Psoas muscle (tissue), 7 donors: ENCODE measurements at regions not wholly inside any gene's neighbourhood (a gene's known extent, or its start where the extent isn't known, plus 50 kb on each side); places are given as distances from the start of the nearest gene placed in this dataset.

Experiments
- ATAC-seq, 4 donors: fragments of 200-7000 bp; cut with Tn5 transposase; one replicate each; pipeline ENCODE4 v1.9.1; 2020; ENCODE audit warnings: moderate library complexity in 3 of 4, mild to moderate bottlenecking in 2 of 4
- DNase-seq, 2 donors: peaks; one replicate each; pipeline ENCODE4 v3.0.0-alpha.2; 2020
- H3K27ac ChIP-seq: fragments of 200-600 bp; one replicate; pipeline ENCODE4 v1.8.0; 2022
- H3K27me3 ChIP-seq, 3 donors: fragments of 200-600 bp in 1 of 3; one replicate each; pipeline versions ENCODE4 v1.6.1 to v1.8.0; 2013 to 2022; ENCODE audit warnings: low read length in 2 of 3, mild to moderate bottlenecking in 2 of 3, moderate library complexity in 1 of 3; ENCODE audit not compliant: insufficient read depth in 3 of 3
- H3K36me3 ChIP-seq, 2 donors: fragments of 200-600 bp in 1 of 2; one replicate each; pipeline versions ENCODE4 v1.6.1 to v1.8.0; 2013 to 2022; ENCODE audit warnings: low read depth in 1 of 2, mild to moderate bottlenecking in 1 of 2, moderate library complexity in 1 of 2; ENCODE audit not compliant: insufficient read depth in 1 of 2
- H3K4me1 ChIP-seq: fragments of 200-600 bp; one replicate; pipeline ENCODE4 v1.8.0; 2022
- H3K4me3 ChIP-seq: fragments of 200-600 bp; one replicate; pipeline ENCODE4 v1.8.0; 2022; ENCODE audit warnings: mild to moderate bottlenecking
- H3K9me3 ChIP-seq: fragments of 200-600 bp; one replicate; pipeline ENCODE4 v1.8.0; 2022
- WGBS, 3 donors: extraction: QIAGEN DNeasy Blood & Tissue Kit; methylation state at CpG; one replicate each; pipeline versions ENCODE4 v1.1.6 to v1.1.7; 2013; 5-methylcytosine and 5-hydroxymethylcytosine counted together
- intact Hi-C, 2 donors: fragments of 100-400 bp; cut with DNase I; formaldehyde crosslinking; loops; one replicate each; pipeline versions ENCODE4 v1.11.0 to v1.14.2; 2022
- TF ChIP-seq, protein P1 (sequence below): fragments of 200-600 bp; IDR thresholded peaks from one replicate; pipeline ENCODE4 v1.8.0; 2022; ENCODE audit warnings: antibody characterized with exemption
- donor health status: healthy with polysubstance abuse.
- donor health status: DM: no; HTN: no; CAD: no; lungs with moderate emphysema.
- donor health status: Bipolar disorder and iron deficiency.
- donor health status: healthy.
- donor health status: DM: yes; HTN: yes; CAD: no.
- donor health status: DM: no; HTN: no; CAD: no.
- donor health status: DM: yes; HTN: yes; CAD: no.

DNA sequence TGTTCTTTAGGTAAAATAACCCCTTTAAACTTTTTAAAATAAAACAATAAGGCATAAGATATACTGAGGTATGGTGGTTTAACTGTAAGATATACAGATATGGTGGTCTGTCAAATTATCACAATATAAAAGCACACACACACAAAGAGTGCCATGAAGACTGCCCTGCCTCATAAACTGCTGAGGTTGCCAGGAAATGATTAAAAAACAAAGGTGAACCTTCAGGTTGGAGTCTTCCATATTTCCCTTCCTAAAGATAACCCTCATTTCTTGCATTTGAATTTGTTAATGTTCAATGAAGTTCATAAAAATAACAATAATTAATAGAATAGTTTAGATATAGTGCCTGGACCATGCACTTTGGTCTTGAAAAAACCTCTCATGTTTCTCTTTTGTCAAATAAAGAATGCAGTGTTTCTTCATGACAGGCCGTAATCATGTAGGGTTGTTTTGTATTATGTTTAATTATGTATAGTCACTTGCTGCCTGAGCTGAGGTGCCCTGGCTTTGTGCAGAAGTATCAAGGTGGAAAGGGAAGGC is 123.6 kb upstream of the B3GALT2 start:
- WGBS, 3 donors, result 86 to 100% (median 91%) methylated on average over 1 of the region's 1 CpG
- no peaks in the 10 kb centered on the region for H3K4me1 ChIP-seq
- H3K27me3 ChIP-seq, result no peaks in the 10 kb centered on the region
- no peak overlapping the region for H3K4me3 ChIP-seq
- intact Hi-C loops, result no loop called here
- no peak for ATAC-seq
- H3K27ac ChIP-seq, result no peak overlapping the region
- no peak for DNase-seq
- H3K9me3 ChIP-seq, result no peaks in the 10 kb centered on the region
- H3K36me3 ChIP-seq, result no peaks in the 10 kb centered on the region
- TF ChIP-seq, protein P1, sequence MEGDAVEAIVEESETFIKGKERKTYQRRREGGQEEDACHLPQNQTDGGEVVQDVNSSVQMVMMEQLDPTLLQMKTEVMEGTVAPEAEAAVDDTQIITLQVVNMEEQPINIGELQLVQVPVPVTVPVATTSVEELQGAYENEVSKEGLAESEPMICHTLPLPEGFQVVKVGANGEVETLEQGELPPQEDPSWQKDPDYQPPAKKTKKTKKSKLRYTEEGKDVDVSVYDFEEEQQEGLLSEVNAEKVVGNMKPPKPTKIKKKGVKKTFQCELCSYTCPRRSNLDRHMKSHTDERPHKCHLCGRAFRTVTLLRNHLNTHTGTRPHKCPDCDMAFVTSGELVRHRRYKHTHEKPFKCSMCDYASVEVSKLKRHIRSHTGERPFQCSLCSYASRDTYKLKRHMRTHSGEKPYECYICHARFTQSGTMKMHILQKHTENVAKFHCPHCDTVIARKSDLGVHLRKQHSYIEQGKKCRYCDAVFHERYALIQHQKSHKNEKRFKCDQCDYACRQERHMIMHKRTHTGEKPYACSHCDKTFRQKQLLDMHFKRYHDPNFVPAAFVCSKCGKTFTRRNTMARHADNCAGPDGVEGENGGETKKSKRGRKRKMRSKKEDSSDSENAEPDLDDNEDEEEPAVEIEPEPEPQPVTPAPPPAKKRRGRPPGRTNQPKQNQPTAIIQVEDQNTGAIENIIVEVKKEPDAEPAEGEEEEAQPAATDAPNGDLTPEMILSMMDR, result no peak

DNA sequence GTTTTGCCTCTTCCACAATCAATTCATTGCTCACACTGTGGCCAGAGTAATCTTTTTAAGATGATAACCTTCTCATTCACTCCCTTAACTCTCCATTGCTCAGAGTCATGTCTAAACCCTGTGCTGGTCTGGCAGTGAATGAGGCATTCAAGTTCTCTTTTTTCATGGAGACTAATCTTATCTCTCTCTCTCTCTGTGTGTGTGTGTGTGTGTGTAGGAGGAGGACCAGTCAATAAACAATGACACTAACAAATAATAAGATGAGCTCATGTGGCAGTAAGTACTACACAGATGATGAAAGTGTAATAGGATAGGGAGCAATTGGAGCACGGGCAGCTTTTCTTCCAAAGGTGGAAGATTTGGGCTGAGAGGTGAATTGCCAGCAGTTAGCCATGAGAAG is 122.0 kb upstream of the B3GALT2 start:
- 58 to 74% (median 63%) methylated on average over 1 of the region's 1 CpG for WGBS, 3 donors
- H3K27ac ChIP-seq, result no peak overlapping the region
- H3K4me3 ChIP-seq, result no peak overlapping the region
- intact Hi-C loops, result no loop called here
- no peak for ATAC-seq
- DNase-seq, result no peak
- TF ChIP-seq, protein P1, result no peak
- no peaks in the 10 kb centered on the region for H3K9me3 ChIP-seq
- H3K27me3 ChIP-seq, result no peaks in the 10 kb centered on the region
- no peaks in the 10 kb centered on the region for H3K4me1 ChIP-seq
- H3K36me3 ChIP-seq, result no peaks in the 10 kb centered on the region

GRCh38 chr1:193306430-193306829 is 120.0 kb upstream of the B3GALT2 start:
- DNase-seq, result no peak
- H3K9me3 ChIP-seq, result no peaks in the 10 kb centered on the region
- no peaks in the 10 kb centered on the region for H3K36me3 ChIP-seq
- no peak overlapping the region for H3K4me3 ChIP-seq
- H3K27me3 ChIP-seq, result no peaks in the 10 kb centered on the region
- no peak overlapping the region for H3K27ac ChIP-seq
- TF ChIP-seq, protein P1, result no peak
- 73 to 84% (median 75%) methylated on average over 2 of the region's 2 CpGs for WGBS, 3 donors
- H3K4me1 ChIP-seq, result no peaks in the 10 kb centered on the region
- ATAC-seq, result no peak
- intact Hi-C loops, result no loop called here
